OCI-LY1 (cell line): ENCODE measurements at regions not wholly inside any gene's neighbourhood (a gene's known extent, or its start where the extent isn't known, plus 50 kb on each side); places are given as distances from the start of the nearest gene placed in this dataset.

Experiments used
- H2AFZ ChIP-seq: fragments of 200-600 bp; sonication (generic), shearing (Covaris generic); 2 replicates; pipeline ENCODE4 v1.6.0; 2014; ENCODE audit warnings: antibody characterized with exemption, mild to moderate bottlenecking, low read length
- H3F3A ChIP-seq: fragments of 200-600 bp; sonication (generic), shearing (Covaris generic); 2 replicates; pipeline ENCODE4 v1.6.0; 2014; ENCODE audit warnings: mild to moderate bottlenecking, antibody characterized with exemption, low read length, moderate library complexity; ENCODE audit not compliant: insufficient read depth
- H3K27ac ChIP-seq: fragments of 200-600 bp; sonication (generic); 2 replicates; pipeline ENCODE4 v1.5.1; 2014; ENCODE audit warnings: low read length, mixed run types, mild to moderate bottlenecking, low read depth; ENCODE audit not compliant: poor library complexity, severe bottlenecking
- H3K27me3 ChIP-seq: fragments of 200-600 bp; sonication (generic); 2 replicates; pipeline ENCODE4 v1.6.0; 2014; ENCODE audit warnings: antibody characterized with exemption, mild to moderate bottlenecking, low read length, moderate library complexity; ENCODE audit not compliant: insufficient read depth
- H3K36me3 ChIP-seq: fragments of 200-600 bp; sonication (generic); 2 replicates; pipeline ENCODE4 v1.6.1; 2014; ENCODE audit warnings: mild to moderate bottlenecking, antibody characterized with exemption, low read length, moderate library complexity, mixed read lengths; ENCODE audit not compliant: insufficient read depth
- H3K4me1 ChIP-seq: fragments of 200-600 bp; sonication (generic); 2 replicates; pipeline ENCODE4 v1.5.1; 2014; ENCODE audit warnings: mild to moderate bottlenecking, low read length, moderate library complexity; ENCODE audit not compliant: insufficient read depth, severe bottlenecking
- H3K4me2 ChIP-seq: fragments of 200-600 bp; sonication (generic), shearing (Covaris generic); 2 replicates; pipeline ENCODE4 v1.6.1; 2014; ENCODE audit warnings: low read length
- H3K4me3 ChIP-seq: fragments of 200-600 bp; sonication (generic); 2 replicates; pipeline ENCODE4 v1.5.1; 2014; ENCODE audit warnings: low read length, low read depth, mild to moderate bottlenecking, mixed read lengths; ENCODE audit not compliant: poor library complexity, severe bottlenecking
- H3K79me2 ChIP-seq: fragments of 200-600 bp; shearing (Covaris generic); 2 replicates; pipeline ENCODE4 v1.6.1; 2016; ENCODE audit warnings: mixed run types, low read length, mixed read lengths; ENCODE audit not compliant: insufficient read depth
- H3K9ac ChIP-seq: fragments of 200-600 bp; sonication (generic), shearing (Covaris generic); 2 replicates; pipeline ENCODE4 v1.6.1; 2014; ENCODE audit warnings: mild to moderate bottlenecking, low read length, mixed read lengths
- H3K9me2 ChIP-seq: fragments of 200-600 bp; sonication (generic), shearing (Covaris generic); 2 replicates; pipeline ENCODE4 v1.6.1; 2014; ENCODE audit warnings: low read depth, mild to moderate bottlenecking, low read length, mixed read lengths
- H3K9me3 ChIP-seq: fragments of 200-600 bp; shearing (Covaris generic); 2 replicates; pipeline ENCODE4 v1.6.1; 2014; ENCODE audit warnings: low read length, mixed read lengths
- H4K20me1 ChIP-seq: fragments of 200-600 bp; sonication (generic), shearing (Covaris generic); 2 replicates; pipeline ENCODE4 v1.6.0; 2016; ENCODE audit warnings: mild to moderate bottlenecking, low read length; ENCODE audit not compliant: insufficient read depth
- CTCF ChIP-seq: fragments of 200-600 bp; sonication (generic), shearing (Covaris generic); IDR thresholded peaks from 2 replicates; pipeline ENCODE4 v1.5.1; 2017; ENCODE audit warnings: mild to moderate bottlenecking, antibody characterized with exemption, low read length, moderate library complexity, mixed read lengths
- EZH2 ChIP-seq: fragments of 200-600 bp; sonication (generic), shearing (Covaris generic); IDR thresholded peaks from 2 replicates; pipeline ENCODE4 v1.8.0; 2017; ENCODE audit warnings: borderline replicate concordance, mixed run types, mild to moderate bottlenecking, antibody characterized with exemption, low read length, moderate library complexity, mixed read lengths

- Histone ChIP-seq H3K9me3 (no peaks in the 10 kb centered on the region), H3K36me3 (no peaks in the 10 kb centered on the region), H3K27ac (no peak overlapping the region), H3F3A (no peaks in the 10 kb centered on the region), H4K20me1 (no peaks in the 10 kb centered on the region), H3K9me2 (no peaks in the 10 kb centered on the region), H3K9ac (no peak overlapping the region), H3K79me2 (no peaks in the 10 kb centered on the region), H3K4me2 (no peak overlapping the region), H3K4me1 (no peaks in the 10 kb centered on the region), H3K4me3 (no peak overlapping the region), H3K27me3 (no peaks in the 10 kb centered on the region), H2AFZ (no peak overlapping the region)
- TF ChIP-seq EZH2 (no peak), CTCF (no peak)
These were observed 61.8 kb downstream of the ACTBL2 start for GRCh38 chr5:57420801-57421200.

- no peak overlapping the region for H3K9ac ChIP-seq
- no peaks in the 10 kb centered on the region for H3F3A ChIP-seq
- no peak overlapping the region for H2AFZ ChIP-seq
- H4K20me1 ChIP-seq, result no peaks in the 10 kb centered on the region
- TF ChIP-seq EZH2 (no peak), CTCF (no peak)
- H3K79me2 ChIP-seq, result no peaks in the 10 kb centered on the region
- H3K4me1 ChIP-seq, result no peaks in the 10 kb centered on the region
- no peaks in the 10 kb centered on the region for H3K27me3 ChIP-seq
- H3K36me3 ChIP-seq, result no peaks in the 10 kb centered on the region
- no peak overlapping the region for H3K4me2 ChIP-seq
- H3K9me2 ChIP-seq, result no peaks in the 10 kb centered on the region
- H3K4me3 ChIP-seq, result no peak overlapping the region
- H3K27ac ChIP-seq, result no peak overlapping the region
- H3K9me3 ChIP-seq, result no peaks in the 10 kb centered on the region
These were observed 64.6 kb downstream of the ACTBL2 start for GRCh38 chr5:57417971-57418370.

- no peak overlapping the region for H3K9ac ChIP-seq
- H3K27me3 ChIP-seq, result no peaks in the 10 kb centered on the region
- H3K4me2 ChIP-seq, result no peak overlapping the region
- H2AFZ ChIP-seq, result no peak overlapping the region
- no peaks in the 10 kb centered on the region for H3K9me3 ChIP-seq
- no peaks in the 10 kb centered on the region for H4K20me1 ChIP-seq
- H3K4me1 ChIP-seq, result no peaks in the 10 kb centered on the region
- H3K79me2 ChIP-seq, result no peaks in the 10 kb centered on the region
- no peaks in the 10 kb centered on the region for H3F3A ChIP-seq
- TF ChIP-seq CTCF, result no peak
- no peak overlapping the region for H3K4me3 ChIP-seq
- no peaks in the 10 kb centered on the region for H3K9me2 ChIP-seq
- no peaks in the 10 kb centered on the region for H3K36me3 ChIP-seq
- no peak overlapping the region for H3K27ac ChIP-seq
These were observed 65.3 kb downstream of the ACTBL2 start for GRCh38 chr5:57417320-57417719.
